HepG2 (cell line): ENCODE measurements at regions not wholly inside any gene's neighbourhood (a gene's known extent, or its start where the extent isn't known, plus 50 kb on each side); places are given as distances from the start of the nearest gene placed in this dataset.

Source experiments
- ATAC-seq: fragments of 200-7000 bp; cut with Tn5 transposase; 3 replicates; pipeline ENCODE4 v1.9.1; 2020; ENCODE audit warnings: mild to moderate bottlenecking, moderate library complexity
- BruUV-seq: library from RNA; stranded (reverse); fragments of 400-500 nt; replicated peaks from 2 replicates; lab custom pipeline; 2021; lab: Mats Ljungman, UMichigan
- CTCF ChIA-PET: fragments of 300-600 bp; formaldehyde crosslinking; extraction: SDS; loops from one replicate; lab custom pipeline; 2021; ENCODE audit warnings: low total read pairs, inconsistent platforms, low intra/inter-chr PET ratio; lab: Yijun Ruan, JAX
- POLR2A ChIA-PET: fragments of 350-600 bp; sonication (Branson Sonifier 250); formaldehyde crosslinking; loops from one replicate; lab custom pipeline; 2020; ENCODE audit warnings: antibody characterized with exemption, inconsistent platforms; lab: Yijun Ruan, JAX
- DNase-seq: peaks from one replicate; pipeline ENCODE4 v3.0.0-alpha.2; 2015; ENCODE audit warnings: low spot score
- FAIRE-seq: peaks from 3 replicates; lab custom pipeline; 2011; peaks lifted over from hg19 to GRCh38; lab: Jason Lieb, UNC
- H2AFZ ChIP-seq: one replicate; pipeline ENCODE4 v1.6.1; 2011; ENCODE audit warnings: low read length, inconsistent platforms
- H3K27ac ChIP-seq: fragments of 300-600 bp; 3 replicates; pipeline ENCODE4 v1.8.0; 2011; ENCODE audit warnings: mixed run types, mild to moderate bottlenecking, mixed read lengths, low read length, inconsistent platforms; ENCODE audit not compliant: insufficient read depth; ENCODE audit errors: extremely low read length
- H3K27me3 ChIP-seq, 2 experiments: fragments of 200-600 bp in 1 of 2; 2 replicates in 1 of 2; 3 replicates in 1 of 2; pipeline versions ENCODE4 v1.6.0 to v1.8.0; 2011; ENCODE audit warnings: low read length in 2 of 2, mild to moderate bottlenecking in 2 of 2, moderate library complexity in 2 of 2, inconsistent platforms in 1 of 2; ENCODE audit not compliant: insufficient read depth in 2 of 2, control insufficient read depth in 1 of 2
- H3K36me3 ChIP-seq, 2 experiments: fragments of 200-600 bp in 1 of 2; replicated peaks in 1 of 2; 2 replicates in 1 of 2; 3 replicates in 1 of 2; pipeline versions ENCODE4 v1.5.1 to v1.8.0; 2011; ENCODE audit warnings: low read length in 2 of 2, inconsistent platforms in 1 of 2; ENCODE audit not compliant: insufficient read depth in 2 of 2, control insufficient read depth in 1 of 2
- H3K4me1 ChIP-seq: 2 replicates; pipeline ENCODE4 v1.5.1; 2012; ENCODE audit warnings: low read length, inconsistent platforms; ENCODE audit not compliant: insufficient read depth
- H3K4me2 ChIP-seq: 2 replicates; pipeline ENCODE4 v1.6.0; 2011; ENCODE audit warnings: low read depth, low read length, inconsistent platforms
- H3K4me3 ChIP-seq, 3 experiments: fragments of 200-600 bp in 1 of 3; sonication (generic), shearing (Covaris generic) in 1 of 3; replicated peaks in 1 of 3; 2 replicates each; pipeline ENCODE4 v1.5.1; 2011 to 2016; ENCODE audit warnings: low read length in 3 of 3, inconsistent platforms in 2 of 3, low read depth in 2 of 3, mild to moderate bottlenecking in 2 of 3, control low read depth in 1 of 3, mixed read lengths in 1 of 3; ENCODE audit not compliant: insufficient read depth in 1 of 3
- H3K79me2 ChIP-seq: one replicate; pipeline ENCODE4 v1.6.1; 2011; ENCODE audit warnings: low read length, inconsistent platforms; ENCODE audit not compliant: insufficient read depth
- H3K9ac ChIP-seq: 2 replicates; pipeline ENCODE4 v1.6.0; 2011; ENCODE audit warnings: mild to moderate bottlenecking, low read depth, low read length, inconsistent platforms; ENCODE audit not compliant: insufficient read depth
- H3K9me3 ChIP-seq: 2 replicates; pipeline ENCODE4 v1.5.1; 2012; ENCODE audit warnings: mild to moderate bottlenecking, low read length
- H4K20me1 ChIP-seq: 2 replicates; pipeline ENCODE4 v1.6.0; 2011; ENCODE audit warnings: inconsistent platforms, mild to moderate bottlenecking, low read length, moderate library complexity; ENCODE audit not compliant: insufficient read depth
- E2F2 ChIP-seq: sonication (generic); formaldehyde crosslinking; IDR thresholded peaks from 2 replicates; pipeline ENCODE4 v1.4.0; 2020; ENCODE audit warnings: missing genetic modification reagents, borderline replicate concordance
- FOXA1 ChIP-seq, 2 experiments: fragments of 450-650 bp in 1 of 2; sonication (generic) in 1 of 2; formaldehyde crosslinking in 1 of 2; IDR thresholded peaks; 2 replicates each; pipeline versions ENCODE4 v1.4.0 to v1.6.1; 2016 to 2020; ENCODE audit warnings: missing genetic modification reagents in 1 of 2
- FOXP1 ChIP-seq, 2 experiments: fragments of 450-650 bp in 1 of 2; IDR thresholded peaks; 2 replicates each; pipeline ENCODE4 v1.6.1; 2017 to 2018; ENCODE audit warnings: antibody characterized with exemption in 1 of 2
- MATR3 ChIP-seq: sonication (generic); formaldehyde crosslinking; IDR thresholded peaks from 2 replicates; pipeline ENCODE4 v1.4.0; 2020; ENCODE audit warnings: missing genetic modification reagents
- POLR2AphosphoS5 ChIP-seq: IDR thresholded peaks from 2 replicates; pipeline ENCODE4 v1.6.1; 2012; ENCODE audit warnings: low read depth, low read length
- ZNF432 ChIP-seq: sonication (generic); formaldehyde crosslinking; IDR thresholded peaks from 2 replicates; pipeline ENCODE4 v1.5.0; 2020; ENCODE audit warnings: missing genetic modification reagents, mild to moderate bottlenecking, borderline replicate concordance
- WGBS: methylation state at CpG from one replicate; pipeline ENCODE4 v1.1.6; 2017; ENCODE audit warnings: low lambda C conversion rate; 5-methylcytosine and 5-hydroxymethylcytosine counted together
- in situ Hi-C: cut with HindIII; loops from 2 replicates; pipeline ENCODE4 v1.10.0; 2017; ENCODE audit warnings: low pct_unique_long_range_greater_than_20kb; ENCODE audit not compliant: extremely low pct_ligation_motif_present
- intact Hi-C: fragments of 100-400 bp; cut with micrococcal nuclease; formaldehyde crosslinking; loops from one replicate; pipeline ENCODE4 v1.10.0; 2022; ENCODE audit not compliant: unreplicated experiment

GRCh38 chr12:131471271-131471905 lies 239.5 kb upstream of the SFSWAP start (continued):
- TF ChIP-seq MATR3 (CRISPR knock-in tag), result no peak

- intact Hi-C loops, result no loop called here
- no peaks in the 10 kb centered on the region for H3K79me2 ChIP-seq
- no peak overlapping the region for H3K4me2 ChIP-seq
- no peak overlapping the region for H3K9ac ChIP-seq
- BruUV-seq, result no TSS peak
- CTCF ChIA-PET, result no interaction called here
- in situ Hi-C loops, result loop anchor here (25.0 kb wide), 1 partner anchor 560 kb away; no protein-coding TSS in a partner anchor
- 62% methylated on average over 4 of the region's 21 CpGs for WGBS
- no peak overlapping the region for H2AFZ ChIP-seq
- no peaks in the 10 kb centered on the region for H3K9me3 ChIP-seq
- H3K27me3 ChIP-seq, result peaks cover 2 to 19% of the 10 kb centered on the region in 2 experiments; a peak in 3 of 5 replicates
- no peak for ATAC-seq
- POLR2A ChIA-PET, result no interaction called here
- no peaks in the 10 kb centered on the region for H4K20me1 ChIP-seq
- H3K36me3 ChIP-seq, result no peaks in the 10 kb centered on the region
- no peak for DNase-seq
- TF ChIP-seq FOXP1 (IDR thresholded peaks at IDR 0.05), result no peak
- no peak for TF ChIP-seq FOXP1 (CRISPR knock-in tag; IDR thresholded peaks at IDR 0.05)
- no peak for TF ChIP-seq FOXA1 (IDR thresholded peaks at IDR 0.05)
- no peak for TF ChIP-seq FOXA1 (CRISPR knock-in tag; IDR thresholded peaks at IDR 0.05)
- H3K27ac ChIP-seq, result no peak overlapping the region
- FAIRE-seq, result no peak
- H3K4me3 ChIP-seq, result no peak overlapping the region
- no peaks in the 10 kb centered on the region for H3K4me1 ChIP-seq
Measured at GRCh38 chr12:131471946-131472732, 238.8 kb upstream of the SFSWAP start.

GRCh38 chr12:131473261-131473660 lies 237.6 kb upstream of the SFSWAP start:
- H3K27me3 ChIP-seq, result peaks cover 2 to 17% of the 10 kb centered on the region in 2 experiments; a peak in 3 of 5 replicates
- POLR2A ChIA-PET, result no interaction called here
- ATAC-seq, result no peak
- TF ChIP-seq E2F2, result no peak
- no peak for TF ChIP-seq ZNF432
- TF ChIP-seq POLR2AphosphoS5, result no peak
- TF ChIP-seq, all 625 proteins: peak for 0
- no peak overlapping the region for H2AFZ ChIP-seq
- BruUV-seq, result no TSS peak
- intact Hi-C loops (no loop called here), in situ Hi-C loops (loop anchor here (25.0 kb wide), 1 partner anchor 561 kb away; no protein-coding TSS in a partner anchor)
- FAIRE-seq (no peak), DNase-seq (no peak)
- H4K20me1 ChIP-seq, result no peaks in the 10 kb centered on the region
- no peaks in the 10 kb centered on the region for H3K36me3 ChIP-seq
- 73% methylated on average over 7 of the region's 15 CpGs for WGBS
- no peaks in the 10 kb centered on the region for H3K79me2 ChIP-seq
- H3K4me2 ChIP-seq, result no peak overlapping the region
- no peaks in the 10 kb centered on the region for H3K4me1 ChIP-seq
- CTCF ChIA-PET, result no interaction called here
- H3K9me3 ChIP-seq, result peaks cover 5% of the 10 kb centered on the region; the same call in 1 of the 2 replicates
- H3K27ac ChIP-seq, result no peak overlapping the region
- no peak overlapping the region for H3K9ac ChIP-seq
- no peak overlapping the region for H3K4me3 ChIP-seq
